HepG2 (cell line): ENCODE measurements at regions not wholly inside any gene's neighbourhood (a gene's known extent, or its start where the extent isn't known, plus 50 kb on each side); places are given as distances from the start of the nearest gene placed in this dataset.

Source experiments
- ATAC-seq: fragments of 200-7000 bp; cut with Tn5 transposase; 3 replicates; pipeline ENCODE4 v1.9.1; 2020; ENCODE audit warnings: mild to moderate bottlenecking, moderate library complexity
- BruUV-seq: library from RNA; stranded (reverse); fragments of 400-500 nt; replicated peaks from 2 replicates; lab custom pipeline; 2021; lab: Mats Ljungman, UMichigan
- CTCF ChIA-PET: fragments of 300-600 bp; formaldehyde crosslinking; extraction: SDS; loops from one replicate; lab custom pipeline; 2021; ENCODE audit warnings: low total read pairs, inconsistent platforms, low intra/inter-chr PET ratio; lab: Yijun Ruan, JAX
- POLR2A ChIA-PET: fragments of 350-600 bp; sonication (Branson Sonifier 250); formaldehyde crosslinking; loops from one replicate; lab custom pipeline; 2020; ENCODE audit warnings: antibody characterized with exemption, inconsistent platforms; lab: Yijun Ruan, JAX
- DNase-seq: peaks from one replicate; pipeline ENCODE4 v3.0.0-alpha.2; 2015; ENCODE audit warnings: low spot score
- FAIRE-seq: peaks from 3 replicates; lab custom pipeline; 2011; peaks lifted over from hg19 to GRCh38; lab: Jason Lieb, UNC
- H2AFZ ChIP-seq: one replicate; pipeline ENCODE4 v1.6.1; 2011; ENCODE audit warnings: low read length, inconsistent platforms
- H3K27ac ChIP-seq: fragments of 300-600 bp; 3 replicates; pipeline ENCODE4 v1.8.0; 2011; ENCODE audit warnings: mixed run types, mild to moderate bottlenecking, mixed read lengths, low read length, inconsistent platforms; ENCODE audit not compliant: insufficient read depth; ENCODE audit errors: extremely low read length
- H3K27me3 ChIP-seq, 2 experiments: fragments of 200-600 bp in 1 of 2; 2 replicates in 1 of 2; 3 replicates in 1 of 2; pipeline versions ENCODE4 v1.6.0 to v1.8.0; 2011; ENCODE audit warnings: low read length in 2 of 2, mild to moderate bottlenecking in 2 of 2, moderate library complexity in 2 of 2, inconsistent platforms in 1 of 2; ENCODE audit not compliant: insufficient read depth in 2 of 2, control insufficient read depth in 1 of 2
- H3K36me3 ChIP-seq, 2 experiments: fragments of 200-600 bp in 1 of 2; replicated peaks in 1 of 2; 2 replicates in 1 of 2; 3 replicates in 1 of 2; pipeline versions ENCODE4 v1.5.1 to v1.8.0; 2011; ENCODE audit warnings: low read length in 2 of 2, inconsistent platforms in 1 of 2; ENCODE audit not compliant: insufficient read depth in 2 of 2, control insufficient read depth in 1 of 2
- H3K4me1 ChIP-seq: 2 replicates; pipeline ENCODE4 v1.5.1; 2012; ENCODE audit warnings: low read length, inconsistent platforms; ENCODE audit not compliant: insufficient read depth
- H3K4me2 ChIP-seq: 2 replicates; pipeline ENCODE4 v1.6.0; 2011; ENCODE audit warnings: low read depth, low read length, inconsistent platforms
- H3K4me3 ChIP-seq, 3 experiments: fragments of 200-600 bp in 1 of 3; sonication (generic), shearing (Covaris generic) in 1 of 3; replicated peaks in 1 of 3; 2 replicates each; pipeline ENCODE4 v1.5.1; 2011 to 2016; ENCODE audit warnings: low read length in 3 of 3, inconsistent platforms in 2 of 3, low read depth in 2 of 3, mild to moderate bottlenecking in 2 of 3, control low read depth in 1 of 3, mixed read lengths in 1 of 3; ENCODE audit not compliant: insufficient read depth in 1 of 3
- H3K79me2 ChIP-seq: one replicate; pipeline ENCODE4 v1.6.1; 2011; ENCODE audit warnings: low read length, inconsistent platforms; ENCODE audit not compliant: insufficient read depth
- H3K9ac ChIP-seq: 2 replicates; pipeline ENCODE4 v1.6.0; 2011; ENCODE audit warnings: mild to moderate bottlenecking, low read depth, low read length, inconsistent platforms; ENCODE audit not compliant: insufficient read depth
- H3K9me3 ChIP-seq: 2 replicates; pipeline ENCODE4 v1.5.1; 2012; ENCODE audit warnings: mild to moderate bottlenecking, low read length
- H4K20me1 ChIP-seq: 2 replicates; pipeline ENCODE4 v1.6.0; 2011; ENCODE audit warnings: inconsistent platforms, mild to moderate bottlenecking, low read length, moderate library complexity; ENCODE audit not compliant: insufficient read depth
- ARNT ChIP-seq: fragments of 450-650 bp; IDR thresholded peaks from 2 replicates; pipeline ENCODE4 v1.6.1; 2017
- CENPT ChIP-seq: sonication (generic); formaldehyde crosslinking; IDR thresholded peaks from 2 replicates; pipeline ENCODE4 v1.8.0; 2022; ENCODE audit warnings: low read depth, mild to moderate bottlenecking, moderate library complexity, missing genetic modification reagents
- DNMT3B ChIP-seq: conservative IDR thresholded peaks from 2 replicates; pipeline ENCODE4 v1.6.1; 2016; ENCODE audit warnings: missing biosample characterization, control low read depth
- DR1 ChIP-seq: sonication (generic); formaldehyde crosslinking; IDR thresholded peaks from 2 replicates; pipeline ENCODE4 v1.8.0; 2021; ENCODE audit warnings: mild to moderate bottlenecking, missing genetic modification reagents, inconsistent platforms
- MTERF4 ChIP-seq: sonication (generic); formaldehyde crosslinking; IDR thresholded peaks from 2 replicates; pipeline ENCODE4 v1.8.0; 2023; ENCODE audit warnings: mild to moderate bottlenecking, missing genetic modification reagents
- SMARCC2 ChIP-seq: fragments of 450-650 bp; IDR thresholded peaks from 2 replicates; pipeline ENCODE4 v1.6.1; 2017; ENCODE audit warnings: antibody characterized with exemption, mild to moderate bottlenecking
- STAT5B ChIP-seq: sonication (generic); formaldehyde crosslinking; IDR thresholded peaks from 2 replicates; pipeline ENCODE4 v1.4.0; 2020; ENCODE audit warnings: missing genetic modification reagents
- TBX3 ChIP-seq: fragments of 450-650 bp; IDR thresholded peaks from 2 replicates; pipeline ENCODE4 v1.6.1; 2017; ENCODE audit warnings: antibody characterized with exemption, mild to moderate bottlenecking, inconsistent platforms, borderline replicate concordance
- ZEB1 ChIP-seq: IDR thresholded peaks from 2 replicates; pipeline ENCODE4 v1.6.1; 2012; ENCODE audit warnings: mild to moderate bottlenecking, low read depth, inconsistent platforms; ENCODE audit not compliant: insufficient replicate concordance
- ZNF12 ChIP-seq: sonication (generic); formaldehyde crosslinking; IDR thresholded peaks from 2 replicates; pipeline ENCODE4 v1.5.0; 2020; ENCODE audit warnings: missing genetic modification reagents
- ZNF446 ChIP-seq: sonication (generic); formaldehyde crosslinking; IDR thresholded peaks from 2 replicates; pipeline ENCODE4 v1.5.0; 2020; ENCODE audit warnings: mild to moderate bottlenecking, missing genetic modification reagents
- ZNF546 ChIP-seq: sonication (generic); formaldehyde crosslinking; conservative IDR thresholded peaks from 2 replicates; pipeline ENCODE4 v1.8.1; 2023; ENCODE audit warnings: mild to moderate bottlenecking, missing genetic modification reagents
- ZNF639 ChIP-seq: conservative IDR thresholded peaks from 2 replicates; pipeline ENCODE4 v1.6.1; 2018; ENCODE audit warnings: missing genetic modification reagents
- ZNF709 ChIP-seq: sonication (generic); formaldehyde crosslinking; IDR thresholded peaks from 2 replicates; pipeline ENCODE4 v1.5.0; 2020; ENCODE audit warnings: mild to moderate bottlenecking, missing genetic modification reagents
- WGBS: methylation state at CpG from one replicate; pipeline ENCODE4 v1.1.6; 2017; ENCODE audit warnings: low lambda C conversion rate; 5-methylcytosine and 5-hydroxymethylcytosine counted together
- in situ Hi-C: cut with HindIII; loops from 2 replicates; pipeline ENCODE4 v1.10.0; 2017; ENCODE audit warnings: low pct_unique_long_range_greater_than_20kb; ENCODE audit not compliant: extremely low pct_ligation_motif_present
- intact Hi-C: fragments of 100-400 bp; cut with micrococcal nuclease; formaldehyde crosslinking; loops from one replicate; pipeline ENCODE4 v1.10.0; 2022; ENCODE audit not compliant: unreplicated experiment

- no peak for TF ChIP-seq TBX3
- no peak for TF ChIP-seq ZNF446 (CRISPR knock-in tag)
- TF ChIP-seq ARNT: no peak
Observed at GRCh38 chr18:67426486-67426885, 90.0 kb downstream of the DSEL start (continued).

GRCh38 chr18:67425672-67426071 lies 90.8 kb downstream of the DSEL start:
- Histone ChIP-seq H3K9ac (no peak overlapping the region), H4K20me1 (no peaks in the 10 kb centered on the region), H3K79me2 (no peaks in the 10 kb centered on the region), H2AFZ (no peak overlapping the region), H3K27ac (no peak overlapping the region), H3K4me2 (no peak overlapping the region), H3K27me3 (no peaks in the 10 kb centered on the region), H3K36me3 (no peaks in the 10 kb centered on the region), H3K4me3 (no peak overlapping the region), H3K9me3 (no peaks in the 10 kb centered on the region), H3K4me1 (no peaks in the 10 kb centered on the region)
- TF ChIP-seq ZNF709 (CRISPR knock-in tag) (no peak), ZEB1 (no peak), CENPT (no peak), MTERF4 (CRISPR knock-in tag) (no peak)
- in situ Hi-C loops: no loop called here
- intact Hi-C loops: no loop called here
- ChIA-PET POLR2A (no interaction called here), CTCF (no interaction called here)
- no TSS peak for BruUV-seq
- ATAC-seq (no peak), DNase-seq (no peak), FAIRE-seq (no peak)

GRCh38 chr18:67421651-67422050 lies 94.9 kb downstream of the DSEL start:
- Histone ChIP-seq H3K9ac (no peak overlapping the region), H3K4me2 (no peak overlapping the region), H4K20me1 (no peaks in the 10 kb centered on the region), H3K27me3 (no peaks in the 10 kb centered on the region), H3K4me1 (no peaks in the 10 kb centered on the region), H3K36me3 (no peaks in the 10 kb centered on the region), H3K4me3 (no peak overlapping the region), H3K9me3 (no peaks in the 10 kb centered on the region), H2AFZ (no peak overlapping the region), H3K79me2 (no peaks in the 10 kb centered on the region), H3K27ac (no peak overlapping the region)
- BruUV-seq: no TSS peak
- ChIA-PET POLR2A (no interaction called here), CTCF (no interaction called here)
- FAIRE-seq: no peak
- intact Hi-C loops: no loop called here
- in situ Hi-C loops: no loop called here
- DNase-seq: no peak
- no peak for ATAC-seq
- WGBS: 4% methylated on average over 1 of the region's 1 CpG
- TF ChIP-seq ZNF546 (CRISPR knock-in tag) (no peak), ZNF639 (CRISPR knock-in tag) (no peak), STAT5B (CRISPR knock-in tag) (no peak), SMARCC2 (no peak), DR1 (CRISPR knock-in tag) (no peak), ZNF12 (CRISPR knock-in tag) (no peak), DNMT3B (CRISPR knock-in tag) (no peak)
